HFFc6 (cell line): ENCODE measurements at regions not wholly inside any gene's neighbourhood (a gene's known extent, or its start where the extent isn't known, plus 50 kb on each side); places are given as distances from the start of the nearest gene placed in this dataset.

Experiments used
- DNase-seq: peaks from one replicate; pipeline ENCODE4 v3.0.0-alpha.2; 2018
- H3K27ac Mint-ChIP-seq: 2 replicates; pipeline ENCODE4 v1.8.0; 2020; ENCODE audit warnings: mild to moderate bottlenecking, mixed read lengths
- H3K27me3 Mint-ChIP-seq: 2 replicates; pipeline ENCODE4 v1.8.0; 2021; ENCODE audit warnings: mild to moderate bottlenecking, moderate library complexity, mixed read lengths; ENCODE audit not compliant: insufficient read depth
- H3K36me3 Mint-ChIP-seq: 2 replicates; pipeline ENCODE4 v1.8.0; 2021; ENCODE audit warnings: low read depth, mixed read lengths
- H3K4me1 Mint-ChIP-seq: 2 replicates; pipeline ENCODE4 v1.8.0; 2020; ENCODE audit warnings: low read depth, mixed read lengths
- H3K4me3 Mint-ChIP-seq: 2 replicates; pipeline ENCODE4 v1.8.0; 2020; ENCODE audit warnings: mild to moderate bottlenecking, moderate library complexity, mixed read lengths
- H3K9me3 Mint-ChIP-seq: 2 replicates; pipeline ENCODE4 v1.8.0; 2020; ENCODE audit warnings: mild to moderate bottlenecking, mixed read lengths
- TF ChIP-seq, protein P1 (sequence below): fragments of 200-600 bp; sonication (generic); IDR thresholded peaks from 2 replicates; pipeline ENCODE4 v1.5.0; 2021; ENCODE audit warnings: antibody characterized with exemption, mild to moderate bottlenecking

DNA sequence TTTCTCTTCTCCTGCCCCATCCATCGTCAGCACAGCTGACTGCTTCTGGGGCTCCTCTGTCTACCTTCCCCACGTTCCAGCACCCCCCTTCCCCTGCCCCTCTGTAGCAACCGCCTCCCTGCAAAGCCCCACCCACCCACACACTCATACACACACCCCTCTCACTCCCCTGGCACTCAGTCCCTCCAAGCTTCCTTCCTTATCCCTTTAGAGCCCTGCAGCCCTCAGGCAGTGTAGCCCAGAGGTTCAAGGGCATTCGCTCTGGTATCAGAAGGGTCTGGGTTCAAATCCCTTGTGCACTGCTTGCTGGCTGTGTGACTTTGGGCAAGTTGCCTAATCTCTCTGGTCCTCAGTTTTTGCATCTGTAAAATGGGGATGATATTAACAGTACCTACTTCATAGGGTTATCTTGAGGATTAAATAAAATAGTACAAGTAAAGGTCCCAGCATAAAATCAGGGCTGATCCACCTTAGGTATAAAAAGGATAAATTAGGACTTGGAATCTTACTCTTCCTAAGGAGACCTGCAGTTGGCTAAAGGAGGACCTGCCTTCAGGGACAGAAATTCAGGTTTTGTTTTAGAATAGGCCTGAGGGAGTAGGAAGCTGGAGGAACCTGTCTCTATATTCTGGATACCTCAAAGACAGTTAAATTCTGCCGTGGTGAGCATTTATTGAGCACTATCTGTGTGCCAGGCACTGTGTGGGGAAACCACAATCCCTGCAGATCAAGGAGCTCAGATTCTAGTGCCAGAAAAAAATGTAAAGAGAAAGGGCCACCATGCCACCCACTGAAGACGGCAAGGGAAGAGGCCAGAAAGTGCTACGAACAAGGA is 94.1 kb downstream of the SNX5 start:
- TF ChIP-seq, protein P1, sequence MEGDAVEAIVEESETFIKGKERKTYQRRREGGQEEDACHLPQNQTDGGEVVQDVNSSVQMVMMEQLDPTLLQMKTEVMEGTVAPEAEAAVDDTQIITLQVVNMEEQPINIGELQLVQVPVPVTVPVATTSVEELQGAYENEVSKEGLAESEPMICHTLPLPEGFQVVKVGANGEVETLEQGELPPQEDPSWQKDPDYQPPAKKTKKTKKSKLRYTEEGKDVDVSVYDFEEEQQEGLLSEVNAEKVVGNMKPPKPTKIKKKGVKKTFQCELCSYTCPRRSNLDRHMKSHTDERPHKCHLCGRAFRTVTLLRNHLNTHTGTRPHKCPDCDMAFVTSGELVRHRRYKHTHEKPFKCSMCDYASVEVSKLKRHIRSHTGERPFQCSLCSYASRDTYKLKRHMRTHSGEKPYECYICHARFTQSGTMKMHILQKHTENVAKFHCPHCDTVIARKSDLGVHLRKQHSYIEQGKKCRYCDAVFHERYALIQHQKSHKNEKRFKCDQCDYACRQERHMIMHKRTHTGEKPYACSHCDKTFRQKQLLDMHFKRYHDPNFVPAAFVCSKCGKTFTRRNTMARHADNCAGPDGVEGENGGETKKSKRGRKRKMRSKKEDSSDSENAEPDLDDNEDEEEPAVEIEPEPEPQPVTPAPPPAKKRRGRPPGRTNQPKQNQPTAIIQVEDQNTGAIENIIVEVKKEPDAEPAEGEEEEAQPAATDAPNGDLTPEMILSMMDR = no peak
- Mint-ChIP-seq H3K4me1 (peaks cover 50% of the 10 kb centered on the region), H3K9me3 (no peaks in the 10 kb centered on the region), H3K36me3 (no peaks in the 10 kb centered on the region), H3K27ac (peak overlapping the region; percentile 97), H3K27me3 (peaks cover 5% of the 10 kb centered on the region), H3K4me3 (peak overlapping the region; percentile 79)
- no peak for DNase-seq

DNA sequence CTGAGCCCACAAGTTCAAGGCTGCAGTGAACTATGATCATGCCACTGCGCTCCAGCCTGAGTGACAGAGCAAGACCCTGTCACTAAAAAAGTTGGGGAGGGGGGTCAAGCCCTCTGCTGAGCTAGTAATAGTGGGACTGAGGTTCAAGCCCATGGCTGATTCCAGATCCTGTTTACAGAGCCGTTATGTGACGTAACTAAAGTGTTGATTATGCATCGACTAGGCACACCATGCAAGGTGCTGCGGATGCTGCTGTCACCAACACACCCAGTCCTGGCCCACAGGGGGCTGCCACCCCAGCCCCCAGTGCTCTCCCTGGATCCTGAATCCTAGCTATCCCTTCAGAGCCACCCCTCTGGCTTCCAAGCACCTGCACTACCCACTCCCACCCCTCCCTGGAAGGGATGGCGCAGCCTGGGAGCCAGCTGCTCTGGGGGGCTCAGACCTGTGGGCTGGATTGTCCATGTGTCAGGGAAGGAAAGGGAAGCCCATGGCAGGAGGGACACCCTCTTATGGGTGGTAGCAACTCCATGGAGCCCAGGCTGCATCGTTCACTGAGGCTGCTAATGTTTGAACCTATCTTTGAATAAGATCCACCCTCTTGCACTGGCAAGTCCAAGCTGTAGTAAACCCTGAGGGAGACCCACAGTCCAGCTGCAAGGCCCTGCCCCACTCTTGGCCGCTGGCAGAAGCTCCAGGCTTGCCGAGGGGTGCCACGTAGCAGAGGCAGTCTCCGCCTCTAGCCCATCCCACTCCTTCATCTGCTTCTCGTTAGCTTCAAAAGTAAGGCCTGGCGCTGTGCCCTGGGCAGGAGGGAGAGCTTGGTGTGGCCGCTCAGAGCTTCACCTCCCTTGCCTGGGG is 95.0 kb downstream of the SNX5 start:
- Mint-ChIP-seq H3K4me3 (peak overlapping the region; percentile 79), H3K9me3 (no peaks in the 10 kb centered on the region), H3K36me3 (no peaks in the 10 kb centered on the region)

DNA sequence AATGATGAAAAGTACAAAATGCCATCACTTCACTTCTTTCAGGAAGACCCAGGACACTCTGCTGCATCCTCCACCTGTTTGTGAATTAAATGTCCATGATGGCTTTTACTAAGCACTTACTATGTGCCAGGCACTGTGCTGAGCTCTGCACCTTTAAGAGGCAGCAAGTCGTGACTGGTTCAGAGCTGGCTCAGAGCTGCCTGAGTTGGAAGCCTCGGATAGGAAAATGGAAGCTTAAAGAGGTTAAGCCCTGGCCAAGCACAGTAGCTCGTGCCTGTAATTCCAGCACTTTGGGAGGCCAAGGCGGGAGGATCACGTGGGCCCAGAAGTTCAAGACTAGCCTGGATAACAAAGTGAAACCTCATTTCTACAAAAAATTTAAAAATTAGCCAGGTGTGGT is 95.6 kb downstream of the SNX5 start:
- TF ChIP-seq, protein P1 = no peak
- Mint-ChIP-seq H3K27me3 (peaks cover 5% of the 10 kb centered on the region), H3K9me3 (no peaks in the 10 kb centered on the region), H3K36me3 (no peaks in the 10 kb centered on the region), H3K27ac (peak overlapping the region; percentile 80), H3K4me1 (peaks cover 55% of the 10 kb centered on the region), H3K4me3 (no peak overlapping the region)
- no peak for DNase-seq

More for the DNA sequence above, 95.0 kb downstream of the SNX5 start:
- peaks cover 50% of the 10 kb centered on the region for H3K4me1 Mint-ChIP-seq
- TF ChIP-seq, protein P1 = no peak
- peak; percentile 92 for DNase-seq
- peaks cover 5% of the 10 kb centered on the region for H3K27me3 Mint-ChIP-seq
- peak overlapping the region; percentile 97 for H3K27ac Mint-ChIP-seq

- no peak overlapping the region for H3K4me3 Mint-ChIP-seq
- H3K27me3 Mint-ChIP-seq = peaks cover 5% of the 10 kb centered on the region
- H3K36me3 Mint-ChIP-seq = no peaks in the 10 kb centered on the region
- TF ChIP-seq, protein P1 = no peak
- no peaks in the 10 kb centered on the region for H3K9me3 Mint-ChIP-seq
- no peak for DNase-seq
- peak overlapping the region; percentile 80 for H3K27ac Mint-ChIP-seq
- H3K4me1 Mint-ChIP-seq = peaks cover 58% of the 10 kb centered on the region
Observed at GRCh38 chr20:17872434-17872833, 96.2 kb downstream of the SNX5 start.

- Mint-ChIP-seq H3K4me3 (no peak overlapping the region), H3K36me3 (no peaks in the 10 kb centered on the region), H3K9me3 (no peaks in the 10 kb centered on the region), H3K27ac (peak overlapping the region; percentile 59), H3K27me3 (peaks cover 4% of the 10 kb centered on the region; the same call in 1 of the 2 replicates), H3K4me1 (peaks cover 62% of the 10 kb centered on the region)
- TF ChIP-seq, protein P1 = no peak
- DNase-seq = no peak
Observed at GRCh38 chr20:17871886-17872285, 96.7 kb downstream of the SNX5 start.
